Left lung (tissue), 4 donors: ENCODE measurements at regions not wholly inside any gene's neighbourhood (a gene's known extent, or its start where the extent isn't known, plus 50 kb on each side); places are given as distances from the start of the nearest gene placed in this dataset.

Experiments used
- ATAC-seq: fragments of 200-7000 bp; cut with Tn5 transposase; one replicate; pipeline ENCODE4 v1.9.1; 2020; ENCODE audit warnings: moderate library complexity
- DNase-seq, 4 donors: peaks; one replicate each; pipeline ENCODE4 v3.0.0-alpha.2; 2013 to 2020
- H3K27ac ChIP-seq, 2 donors: fragments of 200-600 bp; sonication (generic) in 1 of 2; one replicate each; pipeline versions ENCODE4 v1.5.0 to v1.8.0; 2020 to 2021
- H3K27me3 ChIP-seq, 2 donors: fragments of 200-600 bp; sonication (generic) in 1 of 2; one replicate each; pipeline versions ENCODE4 v1.5.0 to v1.8.0; 2020 to 2021
- H3K36me3 ChIP-seq, 2 donors: fragments of 200-600 bp; sonication (generic) in 1 of 2; one replicate each; pipeline versions ENCODE4 v1.5.0 to v1.8.0; 2020 to 2021
- H3K4me1 ChIP-seq, 2 donors: fragments of 200-600 bp; one replicate each; pipeline ENCODE4 v1.8.0; 2021
- H3K4me3 ChIP-seq, 2 donors: fragments of 200-600 bp; sonication (generic) in 1 of 2; one replicate each; pipeline versions ENCODE4 v1.5.0 to v1.8.0; 2020 to 2021; ENCODE audit warnings: mild to moderate bottlenecking in 1 of 2
- H3K9me3 ChIP-seq, 2 donors: fragments of 200-600 bp; sonication (generic) in 1 of 2; one replicate each; pipeline versions ENCODE4 v1.5.0 to v1.8.0; 2020 to 2021
- CTCF ChIP-seq, 2 donors: fragments of 200-600 bp; sonication (generic) in 1 of 2; IDR thresholded peaks; one replicate each; pipeline versions ENCODE4 v1.5.0 to v1.8.0; 2021; ENCODE audit warnings: antibody characterized with exemption in 2 of 2
- intact Hi-C, 2 donors: fragments of 100-400 bp; cut with DNase I; formaldehyde crosslinking; loops; one replicate each; pipeline versions ENCODE4 v1.11.2 to v1.14.2; 2022
- donor health status: DM: no; HTN: yes; CAD: no.
- donor health status: DM: no; HTN: no; CAD: no.

GRCh38 chr6:167208819-167209576, 51.2 kb upstream of the GPR31 start:
- no peak for TF ChIP-seq CTCF (IDR thresholded peaks at IDR 0.05)

GRCh38 chr6:167209577-167209975, 51.8 kb upstream of the GPR31 start:
- H3K27me3 ChIP-seq, result no peaks in the 10 kb centered on the region
- no peak overlapping the region for H3K27ac ChIP-seq
- no peak for ATAC-seq

More at GRCh38 chr6:167208819-167209576, 51.2 kb upstream of the GPR31 start:
- Histone ChIP-seq H3K36me3 (no peaks in the 10 kb centered on the region), H3K4me1 (no peaks in the 10 kb centered on the region), H3K27me3 (no peaks in the 10 kb centered on the region), H3K27ac (no peak overlapping the region), H3K9me3 (no peaks in the 10 kb centered on the region), H3K4me3 (no peak overlapping the region)
- ATAC-seq (no peak), DNase-seq (no peak)
- intact Hi-C loops, result no loop called here

GRCh38 chr6:167210375-167211294, 52.9 kb upstream of the GPR31 start:
- Histone ChIP-seq H3K4me3 (no peak overlapping the region), H3K4me1 (no peaks in the 10 kb centered on the region), H3K9me3 (no peaks in the 10 kb centered on the region), H3K27me3 (no peaks in the 10 kb centered on the region), H3K36me3 (no peaks in the 10 kb centered on the region), H3K27ac (no peak overlapping the region)
- intact Hi-C loops, result no loop called here
- no peak for ATAC-seq
- DNase-seq, result peak in 2 of 4 donors; percentile 11 to 34
- no peak for TF ChIP-seq CTCF (IDR thresholded peaks at IDR 0.05)

More at GRCh38 chr6:167209577-167209975, 51.8 kb upstream of the GPR31 start:
- TF ChIP-seq CTCF (IDR thresholded peaks at IDR 0.05), result no peak
- Histone ChIP-seq H3K4me3 (no peak overlapping the region), H3K4me1 (no peaks in the 10 kb centered on the region), H3K9me3 (no peaks in the 10 kb centered on the region), H3K36me3 (no peaks in the 10 kb centered on the region)
- intact Hi-C loops, result no loop called here
- DNase-seq, result no peak

- Histone ChIP-seq H3K9me3 (no peaks in the 10 kb centered on the region), H3K4me3 (no peak overlapping the region), H3K27me3 (no peaks in the 10 kb centered on the region), H3K4me1 (no peaks in the 10 kb centered on the region), H3K27ac (no peak overlapping the region), H3K36me3 (no peaks in the 10 kb centered on the region)
- intact Hi-C loops, result no loop called here
- no peak for DNase-seq
- no peak for ATAC-seq
- TF ChIP-seq CTCF (IDR thresholded peaks at IDR 0.05), result no peak
Observed at GRCh38 chr6:167211295-167211648, 53.5 kb upstream of the GPR31 start.
